Left lung (tissue), 4 donors: ENCODE measurements at regions not wholly inside any gene's neighbourhood (a gene's known extent, or its start where the extent isn't known, plus 50 kb on each side); places are given as distances from the start of the nearest gene placed in this dataset.

Experiments used
- ATAC-seq: fragments of 200-7000 bp; cut with Tn5 transposase; one replicate; pipeline ENCODE4 v1.9.1; 2020; ENCODE audit warnings: moderate library complexity
- DNase-seq, 4 donors: peaks; one replicate each; pipeline ENCODE4 v3.0.0-alpha.2; 2013 to 2020
- H3K27ac ChIP-seq, 2 donors: fragments of 200-600 bp; sonication (generic) in 1 of 2; one replicate each; pipeline versions ENCODE4 v1.5.0 to v1.8.0; 2020 to 2021
- H3K27me3 ChIP-seq, 2 donors: fragments of 200-600 bp; sonication (generic) in 1 of 2; one replicate each; pipeline versions ENCODE4 v1.5.0 to v1.8.0; 2020 to 2021
- H3K36me3 ChIP-seq, 2 donors: fragments of 200-600 bp; sonication (generic) in 1 of 2; one replicate each; pipeline versions ENCODE4 v1.5.0 to v1.8.0; 2020 to 2021
- H3K4me1 ChIP-seq, 2 donors: fragments of 200-600 bp; one replicate each; pipeline ENCODE4 v1.8.0; 2021
- H3K4me3 ChIP-seq, 2 donors: fragments of 200-600 bp; sonication (generic) in 1 of 2; one replicate each; pipeline versions ENCODE4 v1.5.0 to v1.8.0; 2020 to 2021; ENCODE audit warnings: mild to moderate bottlenecking in 1 of 2
- H3K9me3 ChIP-seq, 2 donors: fragments of 200-600 bp; sonication (generic) in 1 of 2; one replicate each; pipeline versions ENCODE4 v1.5.0 to v1.8.0; 2020 to 2021
- intact Hi-C, 2 donors: fragments of 100-400 bp; cut with DNase I; formaldehyde crosslinking; loops; one replicate each; pipeline versions ENCODE4 v1.11.2 to v1.14.2; 2022
- TF ChIP-seq, protein P1 (sequence below), 2 donors: fragments of 200-600 bp; sonication (generic) in 1 of 2; IDR thresholded peaks; one replicate each; pipeline versions ENCODE4 v1.5.0 to v1.8.0; 2021; ENCODE audit warnings: antibody characterized with exemption in 2 of 2
- donor health status: DM: no; HTN: yes; CAD: no.
- donor health status: DM: no; HTN: no; CAD: no.

DNA sequence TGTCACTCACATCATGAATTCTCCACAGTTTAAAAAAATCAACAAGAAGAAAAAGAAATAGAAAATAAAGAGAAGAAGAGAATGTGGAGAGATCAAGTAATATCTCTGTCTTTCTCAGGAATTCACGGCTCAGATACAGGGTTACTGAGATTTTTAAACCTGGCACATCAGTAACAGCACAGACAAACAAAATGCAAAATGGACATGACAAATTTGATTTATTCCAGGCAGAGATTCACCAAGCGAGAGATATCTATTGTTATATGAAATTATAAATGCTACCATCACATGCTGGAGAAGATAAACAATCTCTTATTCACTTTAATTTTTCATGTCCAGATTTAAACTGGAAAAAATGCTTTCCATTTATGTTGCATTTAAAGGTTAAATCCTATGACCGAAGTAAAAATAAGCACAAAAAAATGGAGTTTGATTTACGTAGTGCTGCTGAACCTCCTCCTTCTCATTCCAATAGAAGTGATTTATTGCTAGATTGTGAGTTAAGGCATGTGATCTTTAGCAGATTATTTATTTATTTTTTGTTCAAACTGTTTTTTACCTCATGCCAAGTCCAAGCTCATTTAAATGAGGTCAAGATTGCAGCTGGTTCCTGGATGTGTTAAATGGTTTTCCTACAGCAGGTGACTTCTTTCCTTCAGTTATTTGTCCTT, 926.4 kb downstream of the MAT2B start:
- no peak overlapping the region for H3K27ac ChIP-seq
- intact Hi-C loops, result no loop called here
- no peaks in the 10 kb centered on the region for H3K36me3 ChIP-seq
- ATAC-seq, result no peak
- no peaks in the 10 kb centered on the region for H3K27me3 ChIP-seq
- H3K4me3 ChIP-seq, result no peak overlapping the region
- H3K9me3 ChIP-seq, result no peaks in the 10 kb centered on the region
- no peaks in the 10 kb centered on the region for H3K4me1 ChIP-seq
- DNase-seq, result no peak
- TF ChIP-seq, protein P1, sequence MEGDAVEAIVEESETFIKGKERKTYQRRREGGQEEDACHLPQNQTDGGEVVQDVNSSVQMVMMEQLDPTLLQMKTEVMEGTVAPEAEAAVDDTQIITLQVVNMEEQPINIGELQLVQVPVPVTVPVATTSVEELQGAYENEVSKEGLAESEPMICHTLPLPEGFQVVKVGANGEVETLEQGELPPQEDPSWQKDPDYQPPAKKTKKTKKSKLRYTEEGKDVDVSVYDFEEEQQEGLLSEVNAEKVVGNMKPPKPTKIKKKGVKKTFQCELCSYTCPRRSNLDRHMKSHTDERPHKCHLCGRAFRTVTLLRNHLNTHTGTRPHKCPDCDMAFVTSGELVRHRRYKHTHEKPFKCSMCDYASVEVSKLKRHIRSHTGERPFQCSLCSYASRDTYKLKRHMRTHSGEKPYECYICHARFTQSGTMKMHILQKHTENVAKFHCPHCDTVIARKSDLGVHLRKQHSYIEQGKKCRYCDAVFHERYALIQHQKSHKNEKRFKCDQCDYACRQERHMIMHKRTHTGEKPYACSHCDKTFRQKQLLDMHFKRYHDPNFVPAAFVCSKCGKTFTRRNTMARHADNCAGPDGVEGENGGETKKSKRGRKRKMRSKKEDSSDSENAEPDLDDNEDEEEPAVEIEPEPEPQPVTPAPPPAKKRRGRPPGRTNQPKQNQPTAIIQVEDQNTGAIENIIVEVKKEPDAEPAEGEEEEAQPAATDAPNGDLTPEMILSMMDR (IDR thresholded peaks at IDR 0.05), result no peak

DNA sequence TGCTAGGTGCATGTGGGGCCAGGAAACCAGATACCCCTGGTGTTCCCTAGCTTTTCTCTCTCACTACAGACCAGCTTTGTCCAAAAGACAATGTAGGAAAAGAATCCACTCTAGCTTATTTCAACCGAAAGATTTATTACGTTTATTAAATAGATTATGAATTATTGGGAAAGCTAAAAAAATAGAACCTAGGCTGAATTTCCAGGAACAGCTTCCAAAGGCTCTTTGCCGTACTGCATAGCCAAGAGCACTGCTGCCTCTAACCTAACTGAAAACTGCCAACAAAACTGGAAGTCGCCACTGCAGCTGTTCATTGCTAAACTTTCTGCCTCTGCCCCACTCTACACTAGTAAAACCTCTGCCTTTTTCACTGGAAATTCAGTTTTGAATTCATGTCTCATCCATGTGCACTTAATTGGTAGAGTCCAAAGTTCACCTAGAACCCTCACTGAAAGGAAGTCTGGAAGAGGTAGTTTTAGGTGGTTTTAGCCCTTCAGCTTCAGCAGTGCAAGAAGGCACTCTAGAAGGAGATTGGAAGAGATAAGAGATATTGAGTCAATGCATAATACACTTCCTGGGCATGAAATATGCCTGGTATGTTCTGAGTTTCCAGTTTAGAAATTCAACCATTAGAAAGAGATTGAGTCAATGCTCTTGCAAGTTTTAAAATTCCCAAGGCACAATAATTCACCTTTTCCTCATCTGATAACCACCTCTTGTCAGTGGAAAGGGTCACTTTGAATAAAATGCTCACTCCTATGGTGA, 927.9 kb downstream of the MAT2B start:
- Histone ChIP-seq H3K9me3 (no peaks in the 10 kb centered on the region), H3K36me3 (no peaks in the 10 kb centered on the region), H3K4me1 (no peaks in the 10 kb centered on the region), H3K4me3 (no peak overlapping the region), H3K27ac (no peak overlapping the region), H3K27me3 (no peaks in the 10 kb centered on the region)
- TF ChIP-seq, protein P1 (IDR thresholded peaks at IDR 0.05), result no peak
- DNase-seq (no peak), ATAC-seq (peak; percentile 33)
- intact Hi-C loops, result no loop called here

DNA sequence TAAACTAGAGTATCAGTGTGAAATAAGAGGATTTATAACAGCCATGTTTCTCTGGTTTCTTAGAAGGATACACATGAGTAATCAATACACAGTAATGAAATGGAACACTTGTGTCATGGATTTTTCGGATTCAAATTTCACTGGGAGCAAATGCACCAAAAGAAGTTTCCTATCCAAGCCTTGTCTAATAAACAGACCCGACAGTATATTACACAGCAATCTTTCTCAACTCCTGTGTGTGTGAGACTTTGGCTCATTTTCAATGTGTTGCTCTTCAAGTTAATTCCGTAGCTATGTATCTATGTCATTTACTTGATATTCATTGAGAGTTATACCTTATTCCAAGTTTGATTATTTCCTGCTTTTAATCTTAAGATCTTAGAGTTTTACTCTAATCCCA, 930.2 kb downstream of the MAT2B start:
- ATAC-seq (no peak), DNase-seq (no peak)
- intact Hi-C loops, result no loop called here
- TF ChIP-seq, protein P1 (IDR thresholded peaks at IDR 0.05), result no peak
- no peak overlapping the region for H3K4me3 ChIP-seq
- no peak overlapping the region for H3K27ac ChIP-seq
- no peaks in the 10 kb centered on the region for H3K27me3 ChIP-seq
- H3K9me3 ChIP-seq, result no peaks in the 10 kb centered on the region
- H3K36me3 ChIP-seq, result no peaks in the 10 kb centered on the region
- no peaks in the 10 kb centered on the region for H3K4me1 ChIP-seq

DNA sequence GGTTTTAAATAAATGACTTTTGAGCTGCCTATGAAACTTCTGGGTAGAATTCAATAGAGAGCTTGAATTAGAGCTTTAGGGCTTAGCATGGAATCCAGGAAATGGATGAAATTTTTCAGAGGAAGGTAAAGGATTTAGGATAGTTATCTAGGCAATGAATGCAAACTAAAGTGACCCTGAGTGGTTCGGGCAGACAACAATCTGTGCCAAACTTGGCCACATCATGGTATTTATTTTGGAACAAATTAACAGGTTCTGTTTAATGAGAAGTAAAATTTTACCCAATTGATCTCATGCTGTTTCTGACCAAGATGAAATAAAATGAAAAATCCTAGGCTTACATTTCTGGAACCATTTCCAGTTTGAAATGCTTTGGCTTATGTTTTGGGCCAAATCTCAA, 934.4 kb downstream of the MAT2B start:
- H3K9me3 ChIP-seq, result peaks cover 0 to 2% of the 10 kb centered on the region in 2 donors
- no peak for DNase-seq
- H3K36me3 ChIP-seq, result no peaks in the 10 kb centered on the region
- H3K4me1 ChIP-seq, result no peaks in the 10 kb centered on the region
- no peak for ATAC-seq
- TF ChIP-seq, protein P1 (IDR thresholded peaks at IDR 0.05), result no peak
- H3K27me3 ChIP-seq, result no peaks in the 10 kb centered on the region
- intact Hi-C loops, result no loop called here
- H3K27ac ChIP-seq, result no peak overlapping the region
- H3K4me3 ChIP-seq, result no peak overlapping the region

DNA sequence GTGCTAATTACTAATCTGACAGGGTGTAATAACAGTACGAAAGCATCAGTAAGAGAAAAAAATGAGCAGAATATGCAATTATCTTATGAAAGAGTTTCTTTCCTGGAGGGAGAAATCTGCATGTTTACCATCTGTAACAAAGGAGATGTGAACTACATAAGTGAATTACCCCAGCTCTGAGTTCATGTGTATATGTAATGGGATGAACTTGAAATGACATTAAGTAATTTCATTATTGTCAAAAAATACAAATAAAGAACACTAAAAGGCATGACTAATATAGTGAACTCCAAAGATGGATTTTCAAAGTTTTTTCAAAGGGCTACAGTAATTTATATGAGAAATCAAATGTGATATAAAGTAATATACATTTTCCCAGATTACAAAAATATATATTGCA, 944.0 kb downstream of the MAT2B start:
- intact Hi-C loops, result no loop called here
- no peak overlapping the region for H3K27ac ChIP-seq
- no peak for DNase-seq
- no peaks in the 10 kb centered on the region for H3K27me3 ChIP-seq
- H3K9me3 ChIP-seq, result peaks cover 0 to 4% of the 10 kb centered on the region in 2 donors
- TF ChIP-seq, protein P1 (IDR thresholded peaks at IDR 0.05), result no peak
- no peak for ATAC-seq
- H3K4me3 ChIP-seq, result no peak overlapping the region
- H3K4me1 ChIP-seq, result no peaks in the 10 kb centered on the region
- no peaks in the 10 kb centered on the region for H3K36me3 ChIP-seq
